Mesenchymal stem cell (in vitro differentiated cells and primary cell): ENCODE measurements at regions not wholly inside any gene's neighbourhood (a gene's known extent, or its start where the extent isn't known, plus 50 kb on each side); places are given as distances from the start of the nearest gene placed in this dataset.
"Not testable (repeated sequence)": the region's sequence is repeated elsewhere in the genome, so short reads cannot be mapped to it uniquely, and the experiment has no call there.

Source experiments
- DNase-seq: peaks from one replicate; pipeline ENCODE4 v3.0.0-alpha.2; 2013
- H2AFZ ChIP-seq: one replicate; pipeline ENCODE4 v1.6.1; 2013; ENCODE audit warnings: low read depth, mild to moderate bottlenecking, control low read depth, inconsistent platforms, low read length, moderate library complexity
- H2AK5ac ChIP-seq: 2 replicates; pipeline ENCODE4 v1.6.1; 2013; ENCODE audit warnings: low read length, moderate library complexity, mild to moderate bottlenecking, inconsistent platforms; ENCODE audit not compliant: severe bottlenecking
- H2BK120ac ChIP-seq: one replicate; pipeline ENCODE4 v1.6.1; 2013; ENCODE audit warnings: low read depth, mild to moderate bottlenecking, inconsistent platforms, low read length, moderate library complexity
- H2BK12ac ChIP-seq, 2 experiments: one replicate each; pipeline ENCODE4 v1.6.1; 2013; ENCODE audit warnings: inconsistent platforms in 2 of 2, low read length in 2 of 2, mild to moderate bottlenecking in 2 of 2, moderate library complexity in 2 of 2, control low read depth in 1 of 2
- H2BK15ac ChIP-seq: one replicate; pipeline ENCODE4 v1.6.1; 2013; ENCODE audit warnings: mild to moderate bottlenecking, low read depth, inconsistent platforms; ENCODE audit not compliant: poor library complexity, severe bottlenecking
- H2BK5ac ChIP-seq: 2 replicates; pipeline ENCODE4 v1.6.1; 2013; ENCODE audit warnings: low read depth, mild to moderate bottlenecking, low read length, control low read depth, inconsistent platforms; ENCODE audit not compliant: poor library complexity, severe bottlenecking
- H3K14ac ChIP-seq, 2 experiments: one replicate each; pipeline ENCODE4 v1.6.1; 2013; ENCODE audit warnings: inconsistent platforms in 2 of 2, low read length in 2 of 2, control low read depth in 1 of 2, mild to moderate bottlenecking in 1 of 2, moderate library complexity in 1 of 2
- H3K18ac ChIP-seq, 2 experiments: one replicate each; pipeline ENCODE4 v1.6.1; 2013; ENCODE audit warnings: inconsistent platforms in 2 of 2, low read length in 2 of 2, control low read depth in 1 of 2, low read depth in 1 of 2, mild to moderate bottlenecking in 1 of 2
- H3K23ac ChIP-seq, 2 experiments: one replicate each; pipeline ENCODE4 v1.6.1; 2013; ENCODE audit warnings: inconsistent platforms in 2 of 2, low read length in 2 of 2, mild to moderate bottlenecking in 2 of 2, moderate library complexity in 2 of 2, control low read depth in 1 of 2
- H3K27ac ChIP-seq: 2 replicates; pipeline ENCODE4 v1.5.1; 2013; ENCODE audit warnings: mild to moderate bottlenecking, moderate library complexity, low read length, control low read depth, inconsistent platforms; ENCODE audit not compliant: poor library complexity, severe bottlenecking
- H3K27me3 ChIP-seq, 2 experiments: 2 replicates each; pipeline versions ENCODE4 v1.6.1 to v1.7.0; 2013; ENCODE audit warnings: low read length in 2 of 2, mild to moderate bottlenecking in 2 of 2, moderate library complexity in 2 of 2, control low read depth in 1 of 2, inconsistent platforms in 1 of 2; ENCODE audit not compliant: control insufficient read depth in 1 of 2, insufficient read depth in 1 of 2
- H3K36me3 ChIP-seq, 2 experiments: 2 replicates each; pipeline versions ENCODE4 v1.6.1 to v1.7.0; 2013; ENCODE audit warnings: low read length in 2 of 2, control low read depth in 1 of 2, inconsistent platforms in 1 of 2, low read depth in 1 of 2, mild to moderate bottlenecking in 1 of 2; ENCODE audit not compliant: insufficient read depth in 2 of 2, control insufficient read depth in 1 of 2
- H3K4ac ChIP-seq, 2 experiments: one replicate each; pipeline ENCODE4 v1.6.1; 2013; ENCODE audit warnings: inconsistent platforms in 2 of 2, low read length in 2 of 2, mild to moderate bottlenecking in 2 of 2, moderate library complexity in 2 of 2, control low read depth in 1 of 2, low read depth in 1 of 2
- H3K4me1 ChIP-seq: 2 replicates; pipeline ENCODE4 v1.6.1; 2013; ENCODE audit warnings: low read depth, low read length, control low read depth; ENCODE audit not compliant: control insufficient read depth, insufficient read depth
- H3K4me2 ChIP-seq: 2 replicates; pipeline ENCODE4 v1.6.1; 2013; ENCODE audit warnings: low read length, mild to moderate bottlenecking, inconsistent platforms; ENCODE audit not compliant: poor library complexity, severe bottlenecking
- H3K4me3 ChIP-seq, 2 experiments: 2 replicates each; pipeline versions ENCODE4 v1.5.1 to v1.7.0; 2013; ENCODE audit warnings: low read length in 2 of 2, mild to moderate bottlenecking in 2 of 2, control low read depth in 1 of 2, low read depth in 1 of 2; ENCODE audit not compliant: insufficient read depth in 1 of 2
- H3K79me1 ChIP-seq: replicated peaks from 2 replicates; pipeline ENCODE4 v1.6.1; 2013; ENCODE audit warnings: mild to moderate bottlenecking, control low read depth, low read length, inconsistent platforms; ENCODE audit not compliant: poor library complexity, severe bottlenecking
- H3K9ac ChIP-seq: 2 replicates; pipeline ENCODE4 v1.7.0; 2013; ENCODE audit warnings: mild to moderate bottlenecking, low read length, moderate library complexity
- H3K9me3 ChIP-seq: 2 replicates; pipeline ENCODE4 v1.7.0; 2013; ENCODE audit warnings: mild to moderate bottlenecking, low read length; ENCODE audit not compliant: control insufficient read depth
- H4K8ac ChIP-seq: one replicate; pipeline ENCODE4 v1.6.1; 2013; ENCODE audit warnings: inconsistent platforms, mild to moderate bottlenecking, low read length, moderate library complexity
- H4K91ac ChIP-seq: one replicate; pipeline ENCODE4 v1.6.1; 2013; ENCODE audit warnings: mild to moderate bottlenecking, low read length, inconsistent platforms
- WGBS: methylation state at CpG from one replicate; pipeline ENCODE4 v1.1.7; 2013; ENCODE audit warnings: mixed read lengths; 5-methylcytosine and 5-hydroxymethylcytosine counted together

GRCh38 chr1:173328961-173329360 lies 121.8 kb upstream of the TNFSF4 start:
- no peaks in the 10 kb centered on the region for H3K79me1 ChIP-seq
- no peak overlapping the region for H3K4me2 ChIP-seq
- no peak overlapping the region for H2BK120ac ChIP-seq
- DNase-seq = no peak
- H2BK12ac ChIP-seq = no peak overlapping the region
- H3K4me3 ChIP-seq = no peak overlapping the region
- no CpG with 5 or more reads among the region's 1 CpG for WGBS
- H3K18ac ChIP-seq = no peak overlapping the region
- no peak overlapping the region for H3K4ac ChIP-seq
- H2BK5ac ChIP-seq = no peak overlapping the region
- no peak overlapping the region for H3K14ac ChIP-seq
- H3K27me3 ChIP-seq = no peaks in the 10 kb centered on the region
- H3K36me3 ChIP-seq = no peaks in the 10 kb centered on the region
- no peaks in the 10 kb centered on the region for H3K9me3 ChIP-seq
- no peak overlapping the region for H2AK5ac ChIP-seq
- H3K4me1 ChIP-seq = peaks cover 3% of the 10 kb centered on the region
- H3K9ac ChIP-seq = no peak overlapping the region
- H4K91ac ChIP-seq = no peak overlapping the region
- no peak overlapping the region for H2BK15ac ChIP-seq
- H3K27ac ChIP-seq = no peak overlapping the region
- H3K23ac ChIP-seq = no peak overlapping the region
- H4K8ac ChIP-seq = no peak overlapping the region
- H2AFZ ChIP-seq = no peak overlapping the region

GRCh38 chr1:173329726-173330125 lies 122.6 kb upstream of the TNFSF4 start:
- no peak overlapping the region for H3K4ac ChIP-seq
- peak; percentile 60 for DNase-seq
- H2BK120ac ChIP-seq = no peak overlapping the region
- H2BK12ac ChIP-seq = no peak overlapping the region
- H3K23ac ChIP-seq = no peak overlapping the region
- no peak overlapping the region for H4K91ac ChIP-seq
- no peak overlapping the region for H3K14ac ChIP-seq
- H2BK5ac ChIP-seq = no peak overlapping the region
- H3K27ac ChIP-seq = peak overlapping the region; percentile 69
- H4K8ac ChIP-seq = no peak overlapping the region
- H3K4me1 ChIP-seq = peaks cover 3% of the 10 kb centered on the region
- H3K18ac ChIP-seq = no peak overlapping the region
- H3K9me3 ChIP-seq = no peaks in the 10 kb centered on the region
- H3K79me1 ChIP-seq = no peaks in the 10 kb centered on the region
- no peak overlapping the region for H2AK5ac ChIP-seq
- no peak overlapping the region for H2BK15ac ChIP-seq
- no peaks in the 10 kb centered on the region for H3K36me3 ChIP-seq
- peak overlapping the region; percentile 8 for H3K9ac ChIP-seq
- no CpG with 5 or more reads among the region's 1 CpG for WGBS
- H3K4me3 ChIP-seq = no peak overlapping the region
- no peak overlapping the region for H3K4me2 ChIP-seq
- no peak overlapping the region for H2AFZ ChIP-seq
- H3K27me3 ChIP-seq = no peaks in the 10 kb centered on the region

GRCh38 chr1:173330149-173330951 lies 123.2 kb upstream of the TNFSF4 start:
- no peaks in the 10 kb centered on the region for H3K79me1 ChIP-seq
- H2AFZ ChIP-seq = no peak overlapping the region
- H3K9ac ChIP-seq = peak overlapping the region; percentile 8
- H2BK12ac ChIP-seq = no peak overlapping the region
- H3K4me2 ChIP-seq = no peak overlapping the region
- H3K27ac ChIP-seq = no peak overlapping the region
- H3K4me3 ChIP-seq = no peak overlapping the region
- 100% methylated on average over 2 of the region's 3 CpGs for WGBS
- peaks cover 3% of the 10 kb centered on the region for H3K4me1 ChIP-seq
- H2BK5ac ChIP-seq = no peak overlapping the region
- no peak overlapping the region for H3K14ac ChIP-seq
- H3K9me3 ChIP-seq = no peaks in the 10 kb centered on the region
- DNase-seq = peak; percentile 76
- H3K18ac ChIP-seq = no peak overlapping the region
- no peak overlapping the region for H3K23ac ChIP-seq
- no peak overlapping the region for H2AK5ac ChIP-seq
- no peaks in the 10 kb centered on the region for H3K36me3 ChIP-seq
- H3K27me3 ChIP-seq = no peaks in the 10 kb centered on the region
- no peak overlapping the region for H2BK15ac ChIP-seq
- H4K8ac ChIP-seq = no peak overlapping the region
- H3K4ac ChIP-seq = no peak overlapping the region
- H4K91ac ChIP-seq = no peak overlapping the region
- no peak overlapping the region for H2BK120ac ChIP-seq

DNA sequence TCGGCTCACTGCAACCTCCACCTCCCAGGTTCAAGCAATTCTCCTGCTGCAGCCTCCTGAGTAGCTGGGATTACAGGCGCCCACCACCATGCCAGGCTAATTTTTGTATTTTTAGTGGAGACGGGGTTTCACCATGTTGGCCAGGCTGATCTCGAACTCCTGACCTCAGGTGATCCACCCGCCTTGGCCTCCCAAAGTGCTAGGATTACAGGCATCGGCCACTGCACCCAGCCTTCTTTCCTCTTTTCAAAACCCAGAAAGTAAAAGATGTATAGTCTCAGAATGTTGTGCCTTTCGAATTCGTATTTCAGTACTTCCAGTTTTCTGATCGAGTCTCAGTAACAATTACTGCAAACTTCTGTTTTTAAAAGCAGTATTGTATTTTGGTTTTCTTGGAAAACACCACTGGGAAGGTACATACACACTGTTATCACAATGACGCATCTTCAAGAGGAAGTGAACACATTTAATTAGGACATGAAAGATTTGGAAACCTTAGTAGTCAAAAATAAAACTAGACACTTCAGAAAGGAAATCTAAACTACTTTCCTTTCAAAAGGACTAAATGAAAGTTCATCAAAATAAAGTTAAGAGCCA lies 123.9 kb upstream of the TNFSF4 start:
- H3K4me1 ChIP-seq, H2AK5ac ChIP-seq, H3K18ac ChIP-seq, H2BK120ac ChIP-seq, H3K14ac ChIP-seq, H2BK5ac ChIP-seq, H4K91ac ChIP-seq, H3K79me1 ChIP-seq, H3K4me2 ChIP-seq, H4K8ac ChIP-seq, H3K4me3 ChIP-seq, H3K4ac ChIP-seq, H3K9ac ChIP-seq, H3K27ac ChIP-seq, H3K23ac ChIP-seq, H2AFZ ChIP-seq, H3K36me3 ChIP-seq, H3K9me3 ChIP-seq, H3K27me3 ChIP-seq, H2BK15ac ChIP-seq, H2BK12ac ChIP-seq: not testable (repeated sequence)
- 87% methylated on average over 8 of the region's 10 CpGs for WGBS
- DNase-seq = peak; percentile 22
